AG20443 (cell line): ENCODE measurements at regions not wholly inside any gene's neighbourhood (a gene's known extent, or its start where the extent isn't known, plus 50 kb on each side); places are given as distances from the start of the nearest gene placed in this dataset.
"Not testable (repeated sequence)": the region's sequence is repeated elsewhere in the genome, so short reads cannot be mapped to it uniquely, and the experiment has no call there.

ENCODE experiments used
- DNase-seq: peaks from one replicate; pipeline ENCODE4 v3.0.0; 2012; ENCODE audit warnings: low spot score, mixed read lengths

- no peak for DNase-seq
Measured at GRCh38 chr16:5296176-5296575, 198.6 kb upstream of the EEF2KMT start.

- DNase-seq, result not testable (repeated sequence)
Measured at GRCh38 chr16:5295304-5295703, 197.7 kb upstream of the EEF2KMT start.

DNA sequence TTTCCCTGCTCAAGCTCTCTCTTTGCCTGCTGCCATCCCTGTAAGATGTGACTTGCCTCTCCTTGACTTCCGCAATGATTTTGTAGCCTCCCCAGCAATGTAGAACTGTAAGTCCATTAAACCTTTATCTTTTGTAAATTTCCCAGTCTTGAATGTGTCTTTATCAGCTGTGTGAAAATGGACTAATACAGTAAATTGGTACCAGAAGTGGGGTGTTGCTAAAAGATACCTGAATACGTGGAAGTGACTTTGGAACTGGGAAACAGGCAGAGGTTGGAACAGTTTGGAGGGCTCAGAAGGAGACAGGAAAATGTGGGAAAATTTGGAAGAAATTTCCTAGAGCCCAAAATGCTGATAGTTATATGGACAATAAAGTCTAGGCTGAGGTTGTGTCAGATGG is 184.6 kb upstream of the EEF2KMT start:
- not testable (repeated sequence) for DNase-seq

- DNase-seq, result no peak
Measured at GRCh38 chr16:5257462-5257861, 159.9 kb upstream of the EEF2KMT start.

GRCh38 chr16:5252791-5253190 is 155.2 kb upstream of the EEF2KMT start:
- DNase-seq, result no peak

DNA sequence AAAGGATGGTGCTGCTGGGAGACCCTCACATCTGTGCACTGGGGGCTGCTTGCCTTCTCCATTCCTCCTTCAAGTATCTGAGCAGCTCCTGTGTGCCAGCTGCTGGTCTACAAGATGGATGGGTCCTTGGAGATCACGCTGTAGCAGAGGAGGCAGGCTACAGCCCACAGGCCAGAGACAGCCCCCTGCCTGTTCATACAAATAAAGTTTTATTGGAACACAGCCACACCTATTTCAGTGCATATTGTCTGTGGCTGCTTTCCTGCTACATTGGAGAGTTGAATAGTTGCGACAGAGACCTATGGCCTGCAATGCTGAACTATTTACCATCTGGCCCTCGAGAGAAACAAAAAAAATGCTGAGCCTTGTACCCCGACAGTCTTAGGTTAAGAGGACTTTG is 149.8 kb upstream of the EEF2KMT start:
- not testable (repeated sequence) for DNase-seq

GRCh38 chr16:5240278-5240626 is 142.7 kb upstream of the EEF2KMT start:
- DNase-seq, result not testable (repeated sequence)

DNA sequence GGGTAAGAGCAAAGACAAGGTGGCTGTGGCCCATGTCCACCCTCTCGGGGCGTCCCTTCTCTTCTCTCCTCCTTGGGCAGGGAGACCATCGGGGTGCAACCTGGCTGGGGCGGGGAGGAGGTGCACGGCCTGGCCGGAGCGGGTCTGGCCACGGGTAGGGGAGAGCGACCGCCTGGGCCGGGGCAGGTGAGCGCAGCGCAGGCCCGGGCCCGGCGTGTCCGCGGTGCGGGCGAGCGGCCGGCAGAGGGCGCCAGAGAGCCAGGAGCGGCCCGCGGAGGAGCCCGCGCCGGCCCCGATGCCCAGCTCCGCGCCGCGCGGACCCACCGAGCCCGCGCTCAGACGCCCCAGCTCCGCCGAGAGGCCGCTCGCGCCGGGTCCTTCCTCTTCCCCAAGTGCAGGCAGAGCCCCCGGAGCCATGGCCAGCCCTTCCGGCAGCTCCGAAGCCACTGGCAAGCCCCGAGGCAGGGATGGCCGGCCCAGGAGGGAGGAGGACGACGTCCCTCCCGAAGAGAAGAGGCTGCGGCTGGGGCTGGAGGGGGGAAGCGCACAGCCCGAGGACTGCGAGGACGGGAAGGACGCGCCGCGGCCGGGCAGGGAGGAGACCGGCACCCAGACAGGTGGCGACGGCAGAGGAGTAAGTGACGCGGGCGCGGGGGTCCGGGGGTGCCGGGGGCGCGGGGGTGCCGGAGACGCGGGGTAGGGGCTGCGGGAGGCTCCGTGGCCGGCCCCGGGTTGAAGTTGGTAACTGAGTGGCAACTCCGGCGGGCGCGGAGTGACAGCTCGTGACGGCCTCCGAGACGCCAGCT is 142.1 kb upstream of the EEF2KMT start:
- DNase-seq, result peak; percentile 72

- no peak for DNase-seq
Measured at GRCh38 chr16:5235119-5235518, 137.5 kb upstream of the EEF2KMT start.

- DNase-seq, result no peak
Measured at GRCh38 chr16:5234295-5235050, 136.9 kb upstream of the EEF2KMT start.

DNA sequence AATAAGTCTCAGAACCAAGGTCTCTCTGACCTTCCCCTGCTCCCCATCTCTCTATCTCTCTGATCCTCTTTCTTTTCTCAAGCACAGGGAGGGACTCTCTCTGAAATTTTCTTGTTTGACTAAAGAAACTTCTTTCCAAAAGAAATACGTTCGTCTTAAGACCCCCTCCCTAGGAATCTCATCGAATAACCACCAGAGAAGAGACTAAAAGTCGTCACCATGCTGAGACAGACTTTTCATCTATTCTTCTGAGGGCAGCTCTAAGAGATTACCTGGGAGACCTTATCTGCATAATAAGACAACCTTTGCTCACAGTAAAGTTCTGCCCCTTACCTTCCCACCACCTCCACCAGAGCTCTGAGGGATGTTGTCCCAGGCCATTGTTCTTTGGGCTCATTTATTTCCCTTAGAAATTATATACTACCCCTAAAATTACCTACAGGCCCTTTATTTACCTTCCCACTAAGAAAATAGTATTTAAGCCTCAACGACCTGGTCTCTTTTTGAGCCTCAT is 133.7 kb upstream of the EEF2KMT start:
- no peak for DNase-seq

DNA sequence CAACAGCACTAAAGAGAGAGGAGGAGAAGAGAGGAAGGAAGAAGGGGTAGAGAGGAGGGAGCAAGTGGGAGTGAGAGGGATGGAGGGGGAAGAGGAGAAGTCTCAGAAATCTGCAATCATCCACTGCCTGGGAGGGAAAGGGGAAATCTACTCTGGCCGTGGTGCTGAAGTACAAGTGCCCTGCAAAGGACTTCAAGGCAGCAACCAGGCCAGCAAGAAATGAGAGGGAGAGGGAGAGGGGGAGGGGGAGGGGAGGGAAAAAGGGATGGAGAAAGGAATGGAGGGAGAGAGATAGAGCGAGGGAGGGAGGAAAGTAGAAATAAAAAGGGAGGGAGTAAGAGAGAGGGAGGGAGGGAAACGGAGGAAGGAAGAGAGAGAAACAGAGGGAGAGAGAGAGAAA is 130.8 kb upstream of the EEF2KMT start:
- DNase-seq, result no peak

GRCh38 chr16:5225931-5226655 is 128.5 kb upstream of the EEF2KMT start:
- no peak for DNase-seq

DNA sequence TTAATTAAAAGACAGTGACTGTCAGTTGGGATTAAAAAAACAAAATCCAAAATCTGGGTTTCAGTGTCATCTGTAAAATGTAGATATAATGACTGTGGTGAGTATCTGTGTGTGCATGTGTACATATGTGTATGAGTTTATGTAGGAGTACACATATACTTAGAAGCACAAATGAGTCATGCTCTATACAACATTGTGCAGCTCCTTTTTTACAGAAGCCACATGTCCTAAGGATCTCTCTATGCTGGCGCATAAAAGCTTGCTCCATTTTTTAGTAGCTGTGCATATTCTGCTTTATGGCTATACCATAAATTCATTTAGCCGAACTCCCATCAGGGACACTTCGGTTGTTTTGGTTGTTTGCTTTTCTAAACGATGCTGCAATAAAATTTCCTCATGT is 125.2 kb upstream of the EEF2KMT start:
- no peak for DNase-seq

DNA sequence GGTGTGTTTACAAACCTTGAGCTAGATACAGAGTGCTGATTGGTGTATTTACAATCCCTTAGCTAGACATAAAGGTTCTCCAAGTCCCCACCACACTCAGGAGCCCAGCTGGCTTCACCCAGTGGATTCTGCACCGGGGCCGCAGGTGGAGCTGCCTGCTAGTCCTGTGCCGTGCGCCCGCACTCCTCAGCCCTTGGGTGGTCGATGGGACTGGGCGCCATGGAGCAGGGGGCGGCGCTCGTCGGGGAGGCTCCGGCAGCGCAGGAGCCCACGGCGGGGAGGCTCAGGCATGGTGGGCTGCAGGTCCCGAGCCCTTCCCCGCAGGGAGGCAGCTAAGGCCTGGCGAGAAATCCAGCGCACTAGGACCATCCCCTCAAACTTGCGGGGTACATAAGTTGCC is 124.2 kb upstream of the EEF2KMT start:
- not testable (repeated sequence) for DNase-seq

DNA sequence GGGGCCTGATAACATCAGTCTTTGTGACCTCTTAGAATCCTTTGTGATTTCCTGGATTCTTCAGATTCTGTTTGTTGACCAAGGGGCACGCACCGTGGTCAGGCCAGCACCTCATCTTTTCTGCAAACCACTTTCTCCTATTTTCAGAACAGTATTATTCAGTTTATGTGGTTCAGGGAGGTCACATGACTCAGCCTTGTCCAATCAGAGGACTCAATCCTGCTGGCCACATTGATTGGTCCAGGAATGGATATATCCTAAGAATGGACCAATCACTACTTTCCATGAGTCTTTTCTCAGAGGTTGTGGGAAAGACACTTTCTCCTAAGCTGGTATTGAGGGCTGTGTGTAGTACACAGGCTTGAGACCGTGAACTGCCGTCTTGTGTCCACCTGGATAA is 123.1 kb upstream of the EEF2KMT start:
- no peak for DNase-seq

DNA sequence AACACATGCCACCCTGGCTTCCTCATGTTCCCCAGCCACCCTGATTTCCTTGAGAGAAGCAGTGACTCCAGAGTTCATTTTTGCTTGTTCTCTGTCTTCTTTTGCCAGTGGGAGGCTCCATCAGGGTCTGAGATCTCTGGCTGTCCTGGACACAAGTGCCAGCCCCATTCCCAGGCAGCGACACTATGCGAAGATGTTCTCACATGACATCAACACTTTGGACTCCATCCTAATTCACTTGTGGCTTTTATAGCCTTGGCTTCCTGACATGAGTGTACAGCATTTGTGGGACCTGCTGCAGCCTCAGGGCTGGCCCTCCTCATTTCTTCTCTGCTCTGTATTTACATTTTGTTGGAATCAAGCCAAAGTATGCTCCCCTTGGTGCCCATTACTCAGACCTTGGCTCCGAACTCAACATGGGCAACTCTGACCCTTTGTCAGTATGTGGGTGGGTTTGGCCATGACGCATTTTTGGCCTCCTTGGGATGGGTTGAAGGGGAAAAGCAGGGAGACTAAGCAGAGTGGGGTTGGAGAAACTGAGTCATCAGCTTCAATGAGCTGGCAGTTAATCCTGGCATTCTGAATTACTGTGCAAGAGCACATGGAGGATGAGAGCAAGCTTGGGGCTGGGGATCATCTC is 119.0 kb upstream of the EEF2KMT start:
- DNase-seq, result no peak

GRCh38 chr16:5215901-5216300 is 118.3 kb upstream of the EEF2KMT start:
- DNase-seq, result no peak

DNA sequence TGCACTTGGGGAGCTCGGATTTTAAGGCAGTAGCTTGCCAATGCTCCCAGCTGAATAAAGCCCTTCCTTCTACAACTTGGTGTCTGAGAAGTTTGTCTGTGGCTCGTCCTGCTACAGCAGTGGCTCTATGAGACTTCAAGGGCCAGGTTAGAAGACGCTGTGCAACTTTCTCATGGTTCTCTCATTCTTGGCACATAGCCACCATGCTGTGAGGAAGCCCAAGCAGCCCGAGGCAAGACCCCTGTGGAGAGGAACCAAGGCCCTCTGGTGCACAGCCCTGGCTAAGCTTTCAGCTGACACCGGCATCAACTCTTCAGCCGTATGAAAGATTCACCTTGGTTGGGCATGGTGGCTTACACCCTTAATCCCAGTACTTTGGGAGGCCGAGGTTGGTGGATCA is 116.9 kb upstream of the EEF2KMT start:
- DNase-seq, result no peak

DNA sequence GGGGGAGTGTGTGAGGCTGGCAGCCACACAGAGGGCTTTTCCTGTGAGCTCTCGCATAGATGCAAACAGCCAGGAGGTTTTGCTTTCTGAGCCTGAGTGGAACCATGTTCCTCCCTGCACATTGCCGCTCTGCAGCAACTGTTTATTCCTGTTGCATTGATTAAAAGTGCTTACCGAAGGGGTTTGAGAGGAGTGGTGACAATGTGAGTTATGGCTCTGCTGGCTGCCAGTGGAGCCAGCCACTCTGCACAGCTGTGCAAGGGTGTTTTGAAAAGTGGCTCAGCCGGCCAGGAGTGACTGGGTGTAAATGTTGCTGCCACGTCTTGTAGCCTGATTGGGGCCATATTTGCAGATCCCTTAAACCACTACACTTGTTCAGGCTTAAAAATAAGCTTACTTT is 114.9 kb upstream of the EEF2KMT start:
- not testable (repeated sequence) for DNase-seq

DNA sequence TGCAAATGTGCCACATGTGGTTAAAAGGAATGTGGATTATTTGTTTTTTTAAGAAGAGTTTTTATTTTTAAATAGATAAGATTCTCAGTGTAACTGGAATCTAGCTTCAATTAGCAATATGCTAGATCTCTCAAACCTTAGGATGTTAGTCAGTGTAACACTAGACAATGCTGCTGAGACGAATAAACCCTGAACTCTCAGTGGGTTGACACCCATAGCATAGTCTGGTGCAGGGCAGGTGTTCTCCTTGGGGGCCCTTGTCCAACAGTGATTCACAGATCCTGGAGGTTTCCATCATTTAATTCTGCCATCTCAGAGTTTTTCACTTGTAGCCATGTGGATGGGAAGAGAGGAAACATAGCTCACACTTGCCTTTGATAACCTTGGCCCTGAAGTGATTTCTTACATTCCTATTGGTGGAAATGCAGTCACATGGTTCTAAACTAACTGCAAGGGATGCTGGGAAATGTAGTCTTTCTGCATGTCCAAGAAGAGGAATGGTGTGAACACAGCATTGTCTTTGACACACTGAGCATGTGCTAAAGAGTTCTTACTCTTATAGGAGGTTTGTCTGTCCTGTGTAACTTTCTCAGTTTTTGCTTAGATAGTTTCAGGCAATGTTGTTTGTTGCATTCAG is 110.4 kb upstream of the EEF2KMT start:
- DNase-seq, result not testable (repeated sequence)
